ENCODE measurements at regions not wholly inside any gene's neighbourhood (a gene's known extent, or its start where the extent isn't known, plus 50 kb on each side); places are given as distances from the start of the nearest gene placed in this dataset.

GRCh38 chr3:164375995-164376394 is 702.3 kb downstream of the SI start (continued):
- TF ChIP-seq POLR2A (IDR thresholded peaks at IDR 0.05; ENCODE audit: borderline replicate concordance, extremely low read depth, insufficient read depth, insufficient read length) (no peak), TCF7L2 (IDR thresholded peaks at IDR 0.05; ENCODE audit: borderline replicate concordance, extremely low read depth, insufficient read depth, insufficient read length) (no peak), ZBTB33 (IDR thresholded peaks at IDR 0.05; ENCODE audit: extremely low read depth, insufficient replicate concordance, low read length) (no peak), REST (IDR thresholded peaks at IDR 0.05; ENCODE audit: low read depth) (no peak)

GRCh38 chr3:164375538-164375937 is 702.8 kb downstream of the SI start:
- Histone ChIP-seq H3K79me2 (ENCODE audit: insufficient read depth, low read length) (no peaks in the 10 kb centered on the region), H3K4me3 (replicated peaks in 1 of 2; ENCODE audit: low read depth in 1 of 2, low read length in 2 of 2) (no peak overlapping the region), H4K20me1 (ENCODE audit: insufficient read depth) (no peaks in the 10 kb centered on the region), H3K9ac (ENCODE audit: low read length) (no peak overlapping the region), H3K9me2 (ENCODE audit: insufficient read depth) (no peaks in the 10 kb centered on the region), H2AFZ (ENCODE audit: low read depth, low read length, poor library complexity, severe bottlenecking) (peak overlapping the region; percentile 41), H3K27me3 (ENCODE audit: insufficient read depth, low read length) (no peaks in the 10 kb centered on the region), H3K27ac (ENCODE audit: low read depth, low read length) (no peak overlapping the region), H3K36me3 (ENCODE audit: control insufficient read depth in 1 of 2, insufficient read depth in 2 of 2, low read length in 2 of 2) (no peaks in the 10 kb centered on the region), H3K4me2 (ENCODE audit: low read length) (no peak overlapping the region), H3K4me1 (ENCODE audit: control insufficient read depth in 1 of 2, insufficient read depth in 2 of 2, low read length in 2 of 2) (no peaks in the 10 kb centered on the region), H3K9me3 (ENCODE audit: control insufficient read depth in 1 of 2, insufficient read depth in 1 of 2, low read depth in 1 of 2, low read length in 2 of 2) (no peaks in the 10 kb centered on the region)
- intact Hi-C loops (cut with micrococcal nuclease): no loop called here
- RAD21 ChIA-PET (ENCODE audit: low non-redundant PET in 1 of 2, low total read pairs in 2 of 2, uncharacterized antibody in 2 of 2, unreplicated experiment in 2 of 2): no interaction called here
- no peak for DNase-seq (ENCODE audit: low read depth, low spot score)
- ATAC-seq: no peak
- no TSS peak for BruUV-seq (replicated peaks)
- CTCF ChIA-PET: interaction anchor here (1.0 to 2.0 kb wide), 2 partner anchors 21 to 831 kb away, joined by 3 to 4 read pairs; no protein-coding TSS in a partner anchor
- POLR2A ChIA-PET: no interaction called here
- TF ChIP-seq MAX (IDR thresholded peaks at IDR 0.05): no peak
- no peak for TF ChIP-seq POLR2AphosphoS5 (IDR thresholded peaks at IDR 0.05; ENCODE audit: low read depth, low read length)
- no peak for TF ChIP-seq ATF3 (IDR thresholded peaks at IDR 0.05)
- no peak for TF ChIP-seq FOSL1 (IDR thresholded peaks at IDR 0.05; ENCODE audit: low read depth)
- TF ChIP-seq SIN3A (IDR thresholded peaks at IDR 0.05; ENCODE audit: low read depth): no peak
- no peak for TF ChIP-seq ELF1 (IDR thresholded peaks at IDR 0.05; ENCODE audit: borderline replicate concordance, low read depth)
- TF ChIP-seq SP1 (IDR thresholded peaks at IDR 0.05; ENCODE audit: low read depth): no peak
- no peak for TF ChIP-seq POLR2A (IDR thresholded peaks at IDR 0.05; ENCODE audit: borderline replicate concordance, extremely low read depth, insufficient read depth, insufficient read length)

All from HCT116 (cell line).